KOPT-K1 (cell line): ENCODE measurements at regions not wholly inside any gene's neighbourhood (a gene's known extent, or its start where the extent isn't known, plus 50 kb on each side); places are given as distances from the start of the nearest gene placed in this dataset.

Experiments
- H3K27ac ChIP-seq: fragments of 200-600 bp; sonication (generic); 2 replicates; pipeline ENCODE4 v1.5.1; 2016; ENCODE audit warnings: antibody characterized with exemption, mild to moderate bottlenecking, low read depth, low read length; ENCODE audit not compliant: poor library complexity, severe bottlenecking
- H3K36me3 ChIP-seq: fragments of 200-600 bp; sonication (generic); 2 replicates; pipeline ENCODE4 v1.5.1; 2017; ENCODE audit warnings: antibody characterized with exemption, mild to moderate bottlenecking, low read length, moderate library complexity; ENCODE audit not compliant: insufficient read depth
- H3K9me3 ChIP-seq: fragments of 200-600 bp; sonication (generic); 2 replicates; pipeline ENCODE4 v1.5.1; 2017; ENCODE audit warnings: antibody characterized with exemption, low read length, mild to moderate bottlenecking; ENCODE audit not compliant: insufficient read depth, poor library complexity, severe bottlenecking

GRCh38 chr3:8239095-8239494 is 262.5 kb upstream of the LMCD1 start:
- H3K27ac ChIP-seq = no peak overlapping the region
- H3K36me3 ChIP-seq = no peaks in the 10 kb centered on the region
- H3K9me3 ChIP-seq = no peaks in the 10 kb centered on the region

GRCh38 chr3:8239718-8240695 is 261.6 kb upstream of the LMCD1 start:
- no peak overlapping the region for H3K27ac ChIP-seq
- no peaks in the 10 kb centered on the region for H3K9me3 ChIP-seq

GRCh38 chr3:8246070-8246469 is 255.6 kb upstream of the LMCD1 start:
- H3K27ac ChIP-seq = no peak overlapping the region
- no peaks in the 10 kb centered on the region for H3K36me3 ChIP-seq
- H3K9me3 ChIP-seq = no peaks in the 10 kb centered on the region

More at GRCh38 chr3:8239718-8240695, 261.6 kb upstream of the LMCD1 start:
- no peaks in the 10 kb centered on the region for H3K36me3 ChIP-seq

GRCh38 chr3:8253201-8253600 is 248.4 kb upstream of the LMCD1 start:
- Histone ChIP-seq H3K36me3 (no peaks in the 10 kb centered on the region), H3K9me3 (no peaks in the 10 kb centered on the region), H3K27ac (no peak overlapping the region)

GRCh38 chr3:8254489-8254888 is 247.1 kb upstream of the LMCD1 start:
- H3K27ac ChIP-seq = no peak overlapping the region
- H3K36me3 ChIP-seq = no peaks in the 10 kb centered on the region

GRCh38 chr3:8255725-8256124 is 245.9 kb upstream of the LMCD1 start:
- no peaks in the 10 kb centered on the region for H3K36me3 ChIP-seq
- H3K27ac ChIP-seq = no peak overlapping the region
- no peaks in the 10 kb centered on the region for H3K9me3 ChIP-seq

More at GRCh38 chr3:8254489-8254888, 247.1 kb upstream of the LMCD1 start:
- no peaks in the 10 kb centered on the region for H3K9me3 ChIP-seq

- Histone ChIP-seq H3K36me3 (no peaks in the 10 kb centered on the region), H3K27ac (no peak overlapping the region), H3K9me3 (no peaks in the 10 kb centered on the region)
Observed at GRCh38 chr3:8256441-8257071, 245.1 kb upstream of the LMCD1 start.

GRCh38 chr3:8261018-8261417 is 240.6 kb upstream of the LMCD1 start:
- H3K36me3 ChIP-seq = no peaks in the 10 kb centered on the region
- H3K27ac ChIP-seq = no peak overlapping the region
- H3K9me3 ChIP-seq = no peaks in the 10 kb centered on the region

GRCh38 chr3:8266730-8267131 is 234.9 kb upstream of the LMCD1 start:
- H3K9me3 ChIP-seq = no peaks in the 10 kb centered on the region
- no peaks in the 10 kb centered on the region for H3K36me3 ChIP-seq
- H3K27ac ChIP-seq = no peak overlapping the region

GRCh38 chr3:8273479-8273878 is 228.1 kb upstream of the LMCD1 start:
- H3K9me3 ChIP-seq = no peaks in the 10 kb centered on the region
- H3K27ac ChIP-seq = no peak overlapping the region
- no peaks in the 10 kb centered on the region for H3K36me3 ChIP-seq

GRCh38 chr3:8276056-8276455 is 225.6 kb upstream of the LMCD1 start:
- no peaks in the 10 kb centered on the region for H3K36me3 ChIP-seq
- H3K9me3 ChIP-seq = no peaks in the 10 kb centered on the region

GRCh38 chr3:8276506-8276905 is 225.1 kb upstream of the LMCD1 start:
- Histone ChIP-seq H3K36me3 (no peaks in the 10 kb centered on the region), H3K27ac (no peak overlapping the region), H3K9me3 (no peaks in the 10 kb centered on the region)

More at GRCh38 chr3:8276056-8276455, 225.6 kb upstream of the LMCD1 start:
- H3K27ac ChIP-seq = no peak overlapping the region

- Histone ChIP-seq H3K36me3 (no peaks in the 10 kb centered on the region), H3K27ac (no peak overlapping the region), H3K9me3 (no peaks in the 10 kb centered on the region)
Observed at GRCh38 chr3:8278448-8278847, 223.2 kb upstream of the LMCD1 start.

GRCh38 chr3:8279476-8279875 is 222.1 kb upstream of the LMCD1 start:
- Histone ChIP-seq H3K36me3 (no peaks in the 10 kb centered on the region), H3K27ac (no peak overlapping the region), H3K9me3 (no peaks in the 10 kb centered on the region)

GRCh38 chr3:8279886-8280550 is 221.6 kb upstream of the LMCD1 start:
- H3K9me3 ChIP-seq = no peaks in the 10 kb centered on the region
- H3K36me3 ChIP-seq = no peaks in the 10 kb centered on the region
- no peak overlapping the region for H3K27ac ChIP-seq
